Breast epithelium (tissue), 4 donors: ENCODE measurements at regions not wholly inside any gene's neighbourhood (a gene's known extent, or its start where the extent isn't known, plus 50 kb on each side); places are given as distances from the start of the nearest gene placed in this dataset.

Experiments used
- DNase-seq, 2 donors: peaks; one replicate each; pipeline ENCODE4 v3.0.0-alpha.2; 2019; ENCODE audit warnings: low spot score in 2 of 2
- H3K27ac ChIP-seq, 2 donors: fragments of 200-600 bp; sonication (generic) in 1 of 2; one replicate each; pipeline ENCODE4 v1.5.1; 2016 to 2019; ENCODE audit warnings: mild to moderate bottlenecking in 1 of 2
- H3K27me3 ChIP-seq, 2 donors: fragments of 200-600 bp; sonication (generic) in 1 of 2; one replicate each; pipeline versions ENCODE4 v1.5.1 to v1.6.0; 2017 to 2019; ENCODE audit warnings: control low read depth in 1 of 2, mild to moderate bottlenecking in 1 of 2
- H3K36me3 ChIP-seq: fragments of 200-600 bp; one replicate; pipeline ENCODE4 v1.5.1; 2019
- H3K4me1 ChIP-seq, 2 donors: fragments of 200-600 bp; sonication (generic); one replicate each; pipeline ENCODE4 v1.5.1; 2016 to 2019; ENCODE audit warnings: control low read depth in 1 of 2
- H3K4me3 ChIP-seq, 3 donors: fragments of 200-600 bp; sonication (generic); 1 replicate in 2 of 3; 2 replicates in 1 of 3; pipeline ENCODE4 v1.5.1; 2016 to 2019; ENCODE audit warnings: mild to moderate bottlenecking in 3 of 3, moderate library complexity in 2 of 3
- H3K9me3 ChIP-seq, 2 donors: fragments of 200-600 bp; sonication (generic) in 1 of 2; one replicate each; pipeline ENCODE4 v1.5.1; 2016 to 2019; ENCODE audit warnings: control low read depth in 1 of 2
- POLR2A ChIP-seq: fragments of 450-650 bp; IDR thresholded peaks from one replicate; pipeline ENCODE4 v1.6.1; 2016; ENCODE audit warnings: antibody characterized with exemption, mild to moderate bottlenecking, moderate library complexity
- POLR2AphosphoS5 ChIP-seq, 3 donors: sonication (generic); formaldehyde crosslinking; IDR thresholded peaks; one replicate each; pipeline ENCODE4 v1.6.1; 2017; ENCODE audit warnings: antibody characterized with exemption in 3 of 3
- intact Hi-C: fragments of 100-400 bp; cut with DNase I; formaldehyde crosslinking; loops from one replicate; pipeline ENCODE4 v1.15.1; 2023; ENCODE audit warnings: low total_unique reads
- TF ChIP-seq, protein P1 (sequence below), 3 donors: fragments of 450-650 bp; IDR thresholded peaks; one replicate each; pipeline ENCODE4 v1.5.1; 2016 to 2017; ENCODE audit warnings: antibody characterized with exemption in 3 of 3, mild to moderate bottlenecking in 3 of 3, moderate library complexity in 3 of 3

DNA sequence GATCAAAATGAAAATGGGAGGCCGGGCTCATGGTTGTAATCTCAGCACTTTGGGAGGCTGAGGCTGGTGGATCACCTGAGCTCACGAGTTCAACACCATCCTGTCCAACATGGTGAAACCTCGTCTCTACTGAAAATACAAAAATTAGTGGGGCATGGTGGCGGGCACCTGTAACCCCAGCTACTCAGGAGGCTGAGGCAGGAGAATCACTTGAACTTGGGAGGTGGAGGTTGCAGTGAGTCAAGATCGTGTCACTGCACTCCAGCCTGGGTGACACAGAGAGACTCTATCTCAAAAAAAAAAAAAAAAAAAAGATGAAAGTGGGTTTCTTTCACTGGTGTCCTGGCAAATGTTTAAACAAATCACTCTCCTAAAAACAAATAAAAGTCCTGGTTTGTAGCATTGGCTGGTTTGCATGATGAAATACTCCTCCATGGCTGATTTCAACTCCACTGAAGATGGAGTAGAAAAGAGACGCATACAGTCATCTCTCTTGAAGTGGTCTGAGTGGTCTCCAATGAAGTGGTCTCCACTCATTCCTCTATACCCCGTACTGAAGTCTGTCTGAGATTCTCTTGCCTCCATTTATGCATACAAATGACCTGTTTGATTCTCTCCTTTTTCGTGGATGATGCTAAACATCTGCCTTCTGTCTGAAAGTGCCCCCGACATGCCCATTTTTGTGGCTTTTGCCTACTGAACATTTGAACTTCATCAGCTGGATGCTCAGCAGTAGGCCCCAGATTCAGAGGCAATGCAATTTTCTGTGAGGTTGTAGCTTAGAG is 153.0 kb upstream of the FAM20A start:
- intact Hi-C loops = loop anchor here (10.0 kb wide), 1 partner anchor 1119 kb away; no protein-coding TSS in a partner anchor
- TF ChIP-seq, protein P1, sequence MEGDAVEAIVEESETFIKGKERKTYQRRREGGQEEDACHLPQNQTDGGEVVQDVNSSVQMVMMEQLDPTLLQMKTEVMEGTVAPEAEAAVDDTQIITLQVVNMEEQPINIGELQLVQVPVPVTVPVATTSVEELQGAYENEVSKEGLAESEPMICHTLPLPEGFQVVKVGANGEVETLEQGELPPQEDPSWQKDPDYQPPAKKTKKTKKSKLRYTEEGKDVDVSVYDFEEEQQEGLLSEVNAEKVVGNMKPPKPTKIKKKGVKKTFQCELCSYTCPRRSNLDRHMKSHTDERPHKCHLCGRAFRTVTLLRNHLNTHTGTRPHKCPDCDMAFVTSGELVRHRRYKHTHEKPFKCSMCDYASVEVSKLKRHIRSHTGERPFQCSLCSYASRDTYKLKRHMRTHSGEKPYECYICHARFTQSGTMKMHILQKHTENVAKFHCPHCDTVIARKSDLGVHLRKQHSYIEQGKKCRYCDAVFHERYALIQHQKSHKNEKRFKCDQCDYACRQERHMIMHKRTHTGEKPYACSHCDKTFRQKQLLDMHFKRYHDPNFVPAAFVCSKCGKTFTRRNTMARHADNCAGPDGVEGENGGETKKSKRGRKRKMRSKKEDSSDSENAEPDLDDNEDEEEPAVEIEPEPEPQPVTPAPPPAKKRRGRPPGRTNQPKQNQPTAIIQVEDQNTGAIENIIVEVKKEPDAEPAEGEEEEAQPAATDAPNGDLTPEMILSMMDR (IDR thresholded peaks at IDR 0.05) = no peak
- no peak for TF ChIP-seq POLR2A
- TF ChIP-seq POLR2AphosphoS5 (IDR thresholded peaks at IDR 0.05) = no peak
- no peak for DNase-seq
- Histone ChIP-seq H3K4me3 (no peak overlapping the region), H3K9me3 (no peaks in the 10 kb centered on the region), H3K4me1 (no peaks in the 10 kb centered on the region), H3K27ac (no peak overlapping the region), H3K36me3 (no peaks in the 10 kb centered on the region), H3K27me3 (no peaks in the 10 kb centered on the region)

DNA sequence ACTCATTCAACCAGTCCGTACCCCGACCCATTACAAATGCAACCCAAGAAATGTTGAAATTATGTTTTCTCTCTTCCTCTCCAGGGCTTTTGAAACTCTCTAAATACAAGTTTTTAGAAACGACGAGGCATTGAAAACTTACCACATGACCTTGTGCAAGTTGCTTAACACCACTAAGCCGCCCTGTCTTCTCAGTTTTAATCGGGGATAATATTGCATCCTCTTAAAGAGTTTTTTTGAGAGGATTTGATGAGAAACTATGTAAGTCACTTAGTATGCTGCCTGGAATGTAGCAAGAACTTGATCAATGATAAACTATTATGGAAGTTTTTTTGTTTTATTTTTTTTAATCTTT is 149.0 kb upstream of the FAM20A start:
- H3K4me3 ChIP-seq = peak overlapping the region in 1 of 3 donors; percentile 3
- intact Hi-C loops = loop anchor here (10.0 kb wide), 1 partner anchor 1115 kb away; no protein-coding TSS in a partner anchor
- H3K27ac ChIP-seq = peak overlapping the region in 1 of 2 donors; percentile 70

DNA sequence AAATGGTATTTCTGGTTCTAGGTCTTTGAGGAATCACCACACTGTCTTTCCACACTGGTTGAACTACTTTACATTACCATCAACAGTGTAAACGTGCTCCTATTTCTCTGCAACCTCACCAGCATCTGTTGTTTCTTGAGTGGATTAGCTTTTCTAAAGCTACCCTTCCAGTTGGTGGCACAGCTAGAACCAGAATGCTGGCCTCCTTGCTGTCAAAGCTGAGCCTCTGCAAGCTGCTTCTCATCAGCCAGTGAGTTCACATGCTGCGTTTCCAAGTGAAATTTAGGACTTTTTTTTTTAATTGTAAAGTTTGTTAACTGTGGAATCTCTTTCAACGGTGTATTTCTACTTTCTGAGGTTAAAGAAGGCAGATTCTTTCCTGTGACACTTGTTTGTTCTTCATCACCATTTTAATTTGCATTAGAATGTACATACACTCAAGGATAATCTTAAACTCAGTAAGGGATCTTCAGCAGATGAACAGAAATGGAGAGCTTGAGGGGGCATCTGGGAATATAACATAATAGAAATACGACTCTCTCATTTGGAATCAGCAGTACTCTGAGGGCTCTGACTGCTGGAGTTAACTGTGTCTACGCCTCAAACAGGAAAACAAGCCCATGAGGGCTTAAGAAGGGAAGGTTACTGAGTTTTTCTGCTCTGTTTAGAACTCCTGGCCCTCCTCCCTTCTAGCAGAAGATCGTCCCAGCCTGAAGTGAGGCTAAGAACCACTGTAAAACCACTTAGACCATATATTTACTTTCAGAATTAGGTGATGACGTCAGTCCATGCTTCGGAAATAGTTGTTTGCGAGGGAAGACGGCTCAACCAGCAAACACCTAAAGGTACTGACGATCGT is 148.4 kb upstream of the FAM20A start:
- H3K4me3 ChIP-seq = peak overlapping the region in 1 of 3 donors; percentile 3
- H3K36me3 ChIP-seq = no peaks in the 10 kb centered on the region
- no peaks in the 10 kb centered on the region for H3K27me3 ChIP-seq
- peaks cover 12 to 14% of the 10 kb centered on the region in 2 donors for H3K9me3 ChIP-seq
- H3K4me1 ChIP-seq = no peaks in the 10 kb centered on the region
- no peak for DNase-seq
- peak overlapping the region in 1 of 2 donors; percentile 70 for H3K27ac ChIP-seq
- no peak for TF ChIP-seq POLR2A
- no peak for TF ChIP-seq POLR2AphosphoS5 (IDR thresholded peaks at IDR 0.05)
- TF ChIP-seq, protein P1 (IDR thresholded peaks at IDR 0.05) = no peak
- intact Hi-C loops = loop anchor here (5.0 to 10.0 kb wide), 2 partner anchors 37 to 1115 kb away; no protein-coding TSS in a partner anchor

More for the DNA sequence above, 149.0 kb upstream of the FAM20A start:
- Histone ChIP-seq H3K27me3 (no peaks in the 10 kb centered on the region), H3K36me3 (no peaks in the 10 kb centered on the region), H3K4me1 (no peaks in the 10 kb centered on the region), H3K9me3 (peaks cover 6 to 8% of the 10 kb centered on the region in 2 donors)
- DNase-seq = no peak
- TF ChIP-seq, protein P1 (IDR thresholded peaks at IDR 0.05) = no peak
- TF ChIP-seq POLR2AphosphoS5 (IDR thresholded peaks at IDR 0.05) (no peak), POLR2A (no peak)

GRCh38 chr17:68748381-68748780 is 147.2 kb upstream of the FAM20A start:
- TF ChIP-seq POLR2AphosphoS5 (IDR thresholded peaks at IDR 0.05) (no peak), POLR2A (no peak)
- TF ChIP-seq, protein P1 (IDR thresholded peaks at IDR 0.05) = no peak
- no peak overlapping the region for H3K4me3 ChIP-seq
- H3K36me3 ChIP-seq = no peaks in the 10 kb centered on the region
- intact Hi-C loops = loop anchor here (5.0 kb wide), 1 partner anchor 36 kb away; no protein-coding TSS in a partner anchor
- no peak overlapping the region for H3K27ac ChIP-seq
- no peak for DNase-seq
- H3K9me3 ChIP-seq = peaks cover 12 to 15% of the 10 kb centered on the region in 2 donors
- H3K27me3 ChIP-seq = no peaks in the 10 kb centered on the region
- no peaks in the 10 kb centered on the region for H3K4me1 ChIP-seq
